ENCODE measurements at regions not wholly inside any gene's neighbourhood (a gene's known extent, or its start where the extent isn't known, plus 50 kb on each side); places are given as distances from the start of the nearest gene placed in this dataset.
"Not testable (repeated sequence)": the region's sequence is repeated elsewhere in the genome, so short reads cannot be mapped to it uniquely, and the experiment has no call there.

- TF ChIP-seq CTCF (IDR thresholded peaks at IDR 0.05; ENCODE audit: poor library complexity, severe bottlenecking), result no peak
- Histone ChIP-seq H3K27me3 (ENCODE audit: insufficient read depth, poor library complexity, severe bottlenecking) (no peaks in the 10 kb centered on the region), H3K4me1 (ENCODE audit: insufficient read depth, poor library complexity, severe bottlenecking) (peaks cover 4% of the 10 kb centered on the region), H3K27ac (ENCODE audit: poor library complexity, severe bottlenecking) (no peak overlapping the region), H3K4me3 (ENCODE audit: severe bottlenecking) (no peak overlapping the region), H3K36me3 (ENCODE audit: low read depth) (no peaks in the 10 kb centered on the region), H3K9me3 (ENCODE audit: severe bottlenecking) (no peaks in the 10 kb centered on the region)
- ATAC-seq (ENCODE audit: low read depth) (no peak), DNase-seq (ENCODE audit: low spot score) (no peak)
These were observed 209.5 kb upstream of the SMLR1 start for GRCh38 chr6:130617658-130618057.

GRCh38 chr6:130618806-130619205 lies 208.4 kb upstream of the SMLR1 start:
- not testable (repeated sequence) for ATAC-seq (ENCODE audit: low read depth); H3K9me3 ChIP-seq (ENCODE audit: severe bottlenecking); H3K36me3 ChIP-seq (ENCODE audit: low read depth); H3K4me1 ChIP-seq (ENCODE audit: insufficient read depth, poor library complexity, severe bottlenecking); H3K4me3 ChIP-seq (ENCODE audit: severe bottlenecking); DNase-seq (ENCODE audit: low spot score); H3K27me3 ChIP-seq (ENCODE audit: insufficient read depth, poor library complexity, severe bottlenecking); H3K27ac ChIP-seq (ENCODE audit: poor library complexity, severe bottlenecking)

- no peak overlapping the region for H3K4me3 ChIP-seq (ENCODE audit: severe bottlenecking)
- H3K9me3 ChIP-seq (ENCODE audit: severe bottlenecking), result no peaks in the 10 kb centered on the region
- no peak for DNase-seq (ENCODE audit: low spot score)
- no peaks in the 10 kb centered on the region for H3K36me3 ChIP-seq (ENCODE audit: low read depth)
- H3K27ac ChIP-seq (ENCODE audit: poor library complexity, severe bottlenecking), result no peak overlapping the region
- no peaks in the 10 kb centered on the region for H3K27me3 ChIP-seq (ENCODE audit: insufficient read depth, poor library complexity, severe bottlenecking)
- peak; percentile 31; the same call in 1 of the 3 replicates for ATAC-seq (ENCODE audit: low read depth)
- TF ChIP-seq CTCF (IDR thresholded peaks at IDR 0.05; ENCODE audit: poor library complexity, severe bottlenecking), result no peak
- peaks cover 4% of the 10 kb centered on the region for H3K4me1 ChIP-seq (ENCODE audit: insufficient read depth, poor library complexity, severe bottlenecking)
These were observed 206.8 kb upstream of the SMLR1 start for GRCh38 chr6:130620338-130620781.

GRCh38 chr6:130622142-130622541 lies 205.1 kb upstream of the SMLR1 start:
- no peak for DNase-seq (ENCODE audit: low spot score)
- peaks cover 11% of the 10 kb centered on the region for H3K4me1 ChIP-seq (ENCODE audit: insufficient read depth, poor library complexity, severe bottlenecking)
- no peak for ATAC-seq (ENCODE audit: low read depth)
- no peak overlapping the region for H3K4me3 ChIP-seq (ENCODE audit: severe bottlenecking)
- H3K27ac ChIP-seq (ENCODE audit: poor library complexity, severe bottlenecking), result no peak overlapping the region
- no peaks in the 10 kb centered on the region for H3K9me3 ChIP-seq (ENCODE audit: severe bottlenecking)
- no peaks in the 10 kb centered on the region for H3K27me3 ChIP-seq (ENCODE audit: insufficient read depth, poor library complexity, severe bottlenecking)
- TF ChIP-seq CTCF (IDR thresholded peaks at IDR 0.05; ENCODE audit: poor library complexity, severe bottlenecking), result no peak
- no peaks in the 10 kb centered on the region for H3K36me3 ChIP-seq (ENCODE audit: low read depth)

GRCh38 chr6:130624046-130624445 lies 203.2 kb upstream of the SMLR1 start:
- no peaks in the 10 kb centered on the region for H3K27me3 ChIP-seq (ENCODE audit: insufficient read depth, poor library complexity, severe bottlenecking)
- ATAC-seq (ENCODE audit: low read depth) (no peak), DNase-seq (ENCODE audit: low spot score) (no peak)
- H3K36me3 ChIP-seq (ENCODE audit: low read depth), result no peaks in the 10 kb centered on the region
- TF ChIP-seq CTCF (IDR thresholded peaks at IDR 0.05; ENCODE audit: poor library complexity, severe bottlenecking), result no peak
- peaks cover 11% of the 10 kb centered on the region for H3K4me1 ChIP-seq (ENCODE audit: insufficient read depth, poor library complexity, severe bottlenecking)
- H3K9me3 ChIP-seq (ENCODE audit: severe bottlenecking), result no peaks in the 10 kb centered on the region
- no peak overlapping the region for H3K27ac ChIP-seq (ENCODE audit: poor library complexity, severe bottlenecking)
- no peak overlapping the region for H3K4me3 ChIP-seq (ENCODE audit: severe bottlenecking)
